K562 (cell line): ENCODE measurements at regions not wholly inside any gene's neighbourhood (a gene's known extent, or its start where the extent isn't known, plus 50 kb on each side); places are given as distances from the start of the nearest gene placed in this dataset.

Experiments used
- CTCF ChIP-seq, 3 experiments: IDR thresholded peaks in 2 of 3; conservative IDR thresholded peaks in 1 of 3; 2 replicates each; pipeline ENCODE4 v1.5.1; 2011 to 2012; ENCODE audit warnings: low read length in 3 of 3, mild to moderate bottlenecking in 3 of 3, control low read depth in 2 of 3, improper control_type of control experiment in 1 of 3, inconsistent platforms in 1 of 3, low read depth in 1 of 3, mixed read lengths in 1 of 3, moderate library complexity in 1 of 3; ENCODE audit not compliant: insufficient read depth in 2 of 3
- REST ChIP-seq, 2 experiments: fragments of 450-650 bp; formaldehyde crosslinking in 1 of 2; IDR thresholded peaks; 2 replicates each; pipeline versions ENCODE4 v1.4.0 to v1.6.1; 2014 to 2020; ENCODE audit warnings: mild to moderate bottlenecking in 2 of 2, borderline replicate concordance in 1 of 2, low read depth in 1 of 2
- TOE1 ChIP-seq, 2 experiments: fragments of 450-650 bp in 1 of 2; sonication (generic) in 1 of 2; formaldehyde crosslinking in 1 of 2; IDR thresholded peaks; 2 replicates each; pipeline versions ENCODE4 v1.7.1 to v1.8.0; 2016 to 2022; ENCODE audit warnings: borderline replicate concordance in 2 of 2, mild to moderate bottlenecking in 2 of 2, antibody characterized with exemption in 1 of 2, inconsistent platforms in 1 of 2, low read depth in 1 of 2, missing genetic modification reagents in 1 of 2, moderate library complexity in 1 of 2

DNA sequence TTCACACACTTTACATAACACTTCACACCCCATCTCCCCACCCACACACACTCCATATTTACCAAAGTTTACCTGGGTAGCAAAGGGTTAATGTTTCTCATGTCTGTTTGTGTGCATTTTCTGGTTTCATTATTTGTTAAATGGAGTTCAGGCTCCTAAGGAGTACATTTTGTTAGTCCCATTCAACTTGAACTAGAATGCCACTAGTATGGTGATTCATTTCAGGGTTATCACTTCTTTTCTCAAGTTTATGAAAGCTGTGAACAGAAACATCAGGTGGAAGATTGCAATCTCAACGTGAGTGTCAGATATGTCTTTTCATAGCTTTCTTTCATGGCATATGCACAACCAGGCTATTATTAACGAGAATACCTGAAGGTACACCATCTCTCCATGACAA lies 1027.5 kb downstream of the GATA3 start (continued):
- TF ChIP-seq REST (IDR thresholded peaks at IDR 0.05; ENCODE audit: borderline replicate concordance): no peak
- no peak for TF ChIP-seq REST (CRISPR knock-in tag; IDR thresholded peaks at IDR 0.05; ENCODE audit: low read depth)
- no peak for TF ChIP-seq CTCF (IDR thresholded peaks at IDR 0.05 in 2 of 3, conservative IDR thresholded peaks at IDR 0.05 in 1 of 3; ENCODE audit: insufficient read depth in 2 of 3, low read depth in 1 of 3, low read length in 3 of 3)
- no peak for TF ChIP-seq TOE1 (IDR thresholded peaks at IDR 0.05; ENCODE audit: borderline replicate concordance)
- no peak for TF ChIP-seq TOE1 (CRISPR knock-in tag; IDR thresholded peaks at IDR 0.05; ENCODE audit: borderline replicate concordance, low read depth)
